Stomach (tissue), 4 donors: ENCODE measurements at regions not wholly inside any gene's neighbourhood (a gene's known extent, or its start where the extent isn't known, plus 50 kb on each side); places are given as distances from the start of the nearest gene placed in this dataset.

Experiments
- POLR2A ChIP-seq, 4 donors: fragments of 450-650 bp; IDR thresholded peaks; one replicate each; pipeline ENCODE4 v1.6.1; 2016; ENCODE audit warnings: antibody characterized with exemption in 4 of 4, control low read depth in 2 of 4, mild to moderate bottlenecking in 1 of 4, moderate library complexity in 1 of 4
- TF ChIP-seq, protein P1 (sequence below), 7 experiments: fragments of 450-650 bp in 4 of 7; fragments of 200-600 bp in 3 of 7; sonication (generic) in 3 of 7; IDR thresholded peaks; one replicate each; pipeline ENCODE4 v1.5.1; 2016 to 2019; ENCODE audit warnings: antibody characterized with exemption in 7 of 7, control low read depth in 2 of 7, mild to moderate bottlenecking in 1 of 7

DNA sequence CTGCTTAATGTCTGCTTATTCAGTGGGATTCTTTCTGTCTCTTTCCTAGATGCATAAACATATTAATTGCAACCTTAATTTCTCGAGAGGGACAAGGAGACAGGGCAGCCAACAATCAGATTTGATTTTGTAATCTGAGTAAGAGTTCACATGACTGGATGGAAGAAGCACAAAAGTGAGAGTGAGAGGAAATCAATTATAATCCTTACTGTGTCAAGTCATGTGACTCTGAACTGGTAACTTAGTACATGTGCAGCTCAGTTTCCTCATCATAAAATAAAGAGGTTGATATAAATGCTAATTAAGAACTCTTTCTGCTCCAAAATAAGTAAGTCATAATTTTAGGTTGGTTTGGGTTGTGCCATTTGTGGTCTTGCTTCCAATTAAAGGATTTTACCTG lies 439.5 kb downstream of the AMY1C start:
- TF ChIP-seq, protein P1, sequence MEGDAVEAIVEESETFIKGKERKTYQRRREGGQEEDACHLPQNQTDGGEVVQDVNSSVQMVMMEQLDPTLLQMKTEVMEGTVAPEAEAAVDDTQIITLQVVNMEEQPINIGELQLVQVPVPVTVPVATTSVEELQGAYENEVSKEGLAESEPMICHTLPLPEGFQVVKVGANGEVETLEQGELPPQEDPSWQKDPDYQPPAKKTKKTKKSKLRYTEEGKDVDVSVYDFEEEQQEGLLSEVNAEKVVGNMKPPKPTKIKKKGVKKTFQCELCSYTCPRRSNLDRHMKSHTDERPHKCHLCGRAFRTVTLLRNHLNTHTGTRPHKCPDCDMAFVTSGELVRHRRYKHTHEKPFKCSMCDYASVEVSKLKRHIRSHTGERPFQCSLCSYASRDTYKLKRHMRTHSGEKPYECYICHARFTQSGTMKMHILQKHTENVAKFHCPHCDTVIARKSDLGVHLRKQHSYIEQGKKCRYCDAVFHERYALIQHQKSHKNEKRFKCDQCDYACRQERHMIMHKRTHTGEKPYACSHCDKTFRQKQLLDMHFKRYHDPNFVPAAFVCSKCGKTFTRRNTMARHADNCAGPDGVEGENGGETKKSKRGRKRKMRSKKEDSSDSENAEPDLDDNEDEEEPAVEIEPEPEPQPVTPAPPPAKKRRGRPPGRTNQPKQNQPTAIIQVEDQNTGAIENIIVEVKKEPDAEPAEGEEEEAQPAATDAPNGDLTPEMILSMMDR (IDR thresholded peaks at IDR 0.05) = no peak
- no peak for TF ChIP-seq POLR2A (IDR thresholded peaks at IDR 0.05)
